Stomach (tissue), 4 donors: ENCODE measurements at regions not wholly inside any gene's neighbourhood (a gene's known extent, or its start where the extent isn't known, plus 50 kb on each side); places are given as distances from the start of the nearest gene placed in this dataset.

ENCODE experiments used
- CTCF ChIP-seq, 7 experiments: fragments of 450-650 bp in 4 of 7; fragments of 200-600 bp in 3 of 7; sonication (generic) in 3 of 7; IDR thresholded peaks; one replicate each; pipeline ENCODE4 v1.5.1; 2016 to 2019; ENCODE audit warnings: antibody characterized with exemption in 7 of 7, control low read depth in 2 of 7, mild to moderate bottlenecking in 1 of 7
- EP300 ChIP-seq: sonication (generic); formaldehyde crosslinking; IDR thresholded peaks from one replicate; pipeline ENCODE4 v1.6.1; 2017; ENCODE audit warnings: antibody characterized with exemption
- POLR2A ChIP-seq, 4 donors: fragments of 450-650 bp; IDR thresholded peaks; one replicate each; pipeline ENCODE4 v1.6.1; 2016; ENCODE audit warnings: antibody characterized with exemption in 4 of 4, control low read depth in 2 of 4, mild to moderate bottlenecking in 1 of 4, moderate library complexity in 1 of 4
- POLR2AphosphoS5 ChIP-seq, 3 donors: sonication (generic); formaldehyde crosslinking; IDR thresholded peaks; one replicate each; pipeline ENCODE4 v1.6.1; 2016; ENCODE audit warnings: antibody characterized with exemption in 3 of 3

- TF ChIP-seq POLR2AphosphoS5 (IDR thresholded peaks at IDR 0.05) (no peak), CTCF (IDR thresholded peaks at IDR 0.05) (no peak), EP300 (no peak), POLR2A (IDR thresholded peaks at IDR 0.05) (no peak)
Measured at GRCh38 chr1:228900886-228901392, 165.7 kb downstream of the RHOU start.
